GM18498 (cell line): ENCODE measurements at regions not wholly inside any gene's neighbourhood (a gene's known extent, or its start where the extent isn't known, plus 50 kb on each side); places are given as distances from the start of the nearest gene placed in this dataset.
"Not testable (repeated sequence)": the region's sequence is repeated elsewhere in the genome, so short reads cannot be mapped to it uniquely, and the experiment has no call there.

ENCODE experiments used
- ATAC-seq: cut with Tn5 transposase; IDR thresholded peaks from one replicate; pipeline ENCODE4 v1.9.1; 2021; ENCODE audit warnings: mild to moderate bottlenecking, moderate library complexity; ENCODE audit not compliant: unreplicated experiment

DNA sequence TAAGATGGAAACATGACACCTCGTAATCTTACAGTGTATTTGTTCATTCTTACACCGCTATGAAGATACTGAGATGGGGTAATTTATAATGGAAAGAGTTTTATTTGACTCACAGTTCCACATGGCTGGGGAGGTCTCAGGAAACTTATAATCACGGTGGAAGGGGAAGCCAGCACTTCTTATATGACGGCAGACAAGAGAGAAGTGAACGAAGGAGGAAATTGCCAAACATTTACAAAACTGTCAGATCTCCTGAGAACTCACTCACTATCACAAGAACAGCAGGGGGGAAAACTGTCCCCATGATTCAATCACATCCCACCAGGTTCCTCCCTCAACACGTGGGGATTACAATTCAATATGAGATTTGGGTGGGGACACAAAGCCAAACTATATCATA is 282.3 kb downstream of the HGF start:
- no peak for ATAC-seq

DNA sequence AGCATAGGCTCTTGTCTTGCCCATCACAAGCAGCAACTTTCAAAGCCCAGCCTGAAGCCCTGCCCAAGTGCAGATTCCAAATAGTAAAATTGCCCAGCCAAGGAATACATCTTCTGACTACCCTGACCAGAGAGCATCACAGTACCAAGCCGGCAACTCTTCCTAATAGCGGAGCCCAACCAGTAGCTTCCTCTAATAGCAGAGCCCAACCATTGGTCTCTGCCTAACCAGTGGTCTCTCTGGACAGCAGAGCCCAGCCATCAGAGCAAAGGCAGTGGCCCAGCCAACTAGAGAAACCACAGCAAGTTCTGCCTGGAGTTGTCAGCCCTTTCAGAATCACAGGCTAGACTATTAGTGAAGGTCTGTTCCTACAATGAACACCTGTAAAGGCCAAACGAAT is 285.6 kb downstream of the HGF start:
- ATAC-seq: no peak

DNA sequence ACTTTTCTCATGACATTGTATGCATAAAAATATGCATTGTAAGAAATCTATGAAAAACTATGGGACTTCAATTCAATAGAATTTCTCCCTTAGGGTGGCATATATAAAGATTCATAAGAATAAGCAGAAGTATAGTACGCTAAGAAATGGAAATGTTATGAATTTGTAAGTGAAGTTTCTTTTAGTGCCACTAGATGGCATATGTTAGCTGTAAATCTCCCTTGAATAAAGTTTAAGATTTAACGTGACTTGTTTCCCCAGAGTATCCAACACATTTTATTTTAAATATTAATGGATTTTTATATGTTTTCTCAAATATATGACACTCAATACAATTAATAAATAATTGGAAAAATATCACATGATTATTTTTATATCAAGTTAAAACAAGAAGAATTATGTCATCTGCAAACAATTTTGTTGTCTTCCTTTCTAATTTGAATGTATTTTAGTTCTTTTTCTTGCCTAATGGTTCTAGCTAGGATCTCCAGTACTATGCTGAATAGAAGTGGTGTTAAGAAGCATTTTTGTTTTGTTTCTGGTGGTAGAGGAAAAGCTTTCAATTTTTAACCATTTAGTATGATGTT is 287.2 kb downstream of the HGF start:
- peak; percentile 67 for ATAC-seq

DNA sequence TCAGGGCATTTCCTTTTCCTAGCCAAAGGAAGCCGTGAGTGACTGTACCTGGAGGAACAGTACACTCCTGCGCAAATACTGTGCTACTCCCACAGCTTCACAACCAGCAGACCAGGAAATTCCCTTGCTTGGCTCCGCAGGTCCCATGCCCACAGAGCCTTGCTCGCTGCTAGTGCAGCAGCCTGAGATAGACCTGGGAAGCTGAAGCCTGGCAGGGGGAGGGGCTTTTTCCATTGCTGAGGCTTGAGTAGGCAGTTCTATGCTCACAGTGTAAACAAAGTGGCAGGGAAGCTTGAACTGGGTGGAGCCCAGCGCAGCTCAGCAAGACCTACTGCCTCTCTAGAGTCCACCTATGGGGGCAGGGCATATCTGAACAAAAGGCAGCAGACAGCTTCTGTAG is 291.2 kb downstream of the HGF start:
- no peak for ATAC-seq

DNA sequence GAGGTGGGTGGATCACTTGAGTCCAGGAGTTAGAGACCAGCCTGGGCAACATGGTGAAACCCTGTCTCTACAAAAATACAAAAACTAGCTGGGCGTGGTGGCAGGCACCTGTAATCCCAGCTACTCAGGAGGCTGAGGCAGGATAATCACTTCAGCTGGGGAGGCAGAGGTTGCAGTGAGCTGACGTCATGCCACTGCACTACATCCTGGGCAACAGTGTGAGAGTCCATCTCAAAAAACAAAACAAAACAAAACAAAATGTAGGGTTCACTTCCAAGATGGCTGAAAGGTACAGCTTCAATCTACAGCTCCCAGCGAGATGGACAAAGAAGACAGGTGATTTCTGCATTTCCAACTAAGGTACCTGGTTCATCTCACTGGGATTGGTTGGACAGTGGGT is 291.6 kb downstream of the HGF start:
- ATAC-seq: not testable (repeated sequence)

DNA sequence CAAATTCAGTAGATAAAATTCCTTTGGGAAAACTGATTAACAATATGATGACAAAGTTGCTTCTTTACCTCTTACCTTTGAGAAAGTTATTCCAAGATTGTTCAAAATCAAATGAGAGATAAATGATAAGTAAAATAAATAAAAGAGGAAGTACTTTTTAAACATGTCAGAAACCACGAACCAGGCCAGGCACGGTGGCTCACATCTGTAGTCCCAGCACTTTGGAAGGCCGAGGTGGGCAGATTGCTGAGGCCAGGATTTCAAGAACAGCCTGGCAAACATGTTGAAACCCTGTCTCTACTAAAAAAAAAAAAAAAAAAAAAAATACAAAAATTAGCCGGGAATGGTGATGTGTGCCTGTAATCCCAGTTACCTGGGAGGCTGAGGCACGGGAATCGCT is 296.6 kb downstream of the HGF start:
- ATAC-seq: no peak

DNA sequence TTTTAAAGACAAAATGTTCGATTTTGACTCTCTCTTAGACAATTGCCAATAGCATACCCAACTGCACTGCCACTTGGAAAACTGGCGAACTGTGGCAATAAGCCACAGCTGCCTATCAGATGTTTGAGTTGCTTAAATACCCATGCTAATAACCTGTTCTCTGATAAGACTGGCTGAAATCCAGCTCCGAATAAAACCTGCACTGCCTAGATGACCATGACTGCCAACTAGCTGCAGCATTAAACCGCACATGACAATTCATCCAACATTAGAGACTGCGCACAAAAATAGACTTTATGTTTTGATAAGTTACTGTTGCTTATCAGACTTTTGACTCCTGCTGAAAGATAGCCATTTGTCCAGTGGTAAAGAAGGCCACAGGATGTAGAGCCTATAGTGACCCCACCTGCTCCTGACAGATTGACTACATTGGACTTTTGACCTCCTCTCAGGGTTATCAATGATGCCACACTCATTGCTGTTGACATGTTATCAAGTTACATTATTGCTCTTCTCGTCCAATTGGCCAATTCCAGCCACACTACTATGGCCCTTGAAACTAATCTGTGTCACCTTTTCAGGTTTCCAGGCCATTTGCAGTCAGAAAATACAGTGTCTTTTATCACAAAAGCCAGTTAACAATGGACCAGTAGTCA is 299.0 kb downstream of the HGF start:
- ATAC-seq: no peak

DNA sequence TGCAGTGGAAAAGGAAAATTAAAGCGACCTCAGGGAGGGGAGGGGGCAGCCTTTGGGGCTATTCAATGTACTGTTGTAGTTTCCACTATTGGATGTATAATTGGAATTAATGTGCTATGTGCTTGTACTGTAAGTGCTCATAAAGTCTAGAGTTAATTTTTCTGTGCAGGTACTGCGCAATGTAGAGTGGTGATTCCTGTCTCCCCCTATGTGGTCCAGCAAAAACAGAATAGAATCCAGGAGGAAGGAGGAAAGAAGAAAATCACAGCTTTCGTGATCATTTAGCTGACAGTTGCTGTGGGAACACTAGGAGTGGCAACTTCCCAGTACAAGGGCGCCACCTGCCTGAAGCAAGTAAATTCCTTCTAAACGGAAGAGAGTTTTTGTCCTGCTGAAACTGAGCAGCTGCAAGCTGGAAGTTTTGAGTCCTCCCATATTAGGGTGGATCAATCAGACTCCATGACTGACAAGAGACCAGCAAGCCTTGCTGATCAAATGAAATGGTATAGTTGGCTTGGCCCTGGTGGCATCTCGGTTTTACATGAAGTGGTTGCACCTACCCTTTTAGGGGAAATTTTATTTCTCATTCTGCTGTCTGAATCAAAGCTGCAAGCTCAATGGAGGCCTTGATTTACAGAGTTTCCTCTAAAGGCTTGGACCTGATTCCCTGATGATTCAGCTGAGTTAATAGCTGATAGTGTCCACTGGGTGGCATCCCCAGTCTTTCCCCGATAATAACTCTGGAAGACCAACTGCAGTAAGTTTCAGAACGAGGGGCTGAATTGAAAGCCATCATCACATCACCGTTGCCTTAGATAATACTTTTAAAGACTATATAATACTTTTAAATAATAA is 299.8 kb downstream of the HGF start:
- ATAC-seq: no peak

DNA sequence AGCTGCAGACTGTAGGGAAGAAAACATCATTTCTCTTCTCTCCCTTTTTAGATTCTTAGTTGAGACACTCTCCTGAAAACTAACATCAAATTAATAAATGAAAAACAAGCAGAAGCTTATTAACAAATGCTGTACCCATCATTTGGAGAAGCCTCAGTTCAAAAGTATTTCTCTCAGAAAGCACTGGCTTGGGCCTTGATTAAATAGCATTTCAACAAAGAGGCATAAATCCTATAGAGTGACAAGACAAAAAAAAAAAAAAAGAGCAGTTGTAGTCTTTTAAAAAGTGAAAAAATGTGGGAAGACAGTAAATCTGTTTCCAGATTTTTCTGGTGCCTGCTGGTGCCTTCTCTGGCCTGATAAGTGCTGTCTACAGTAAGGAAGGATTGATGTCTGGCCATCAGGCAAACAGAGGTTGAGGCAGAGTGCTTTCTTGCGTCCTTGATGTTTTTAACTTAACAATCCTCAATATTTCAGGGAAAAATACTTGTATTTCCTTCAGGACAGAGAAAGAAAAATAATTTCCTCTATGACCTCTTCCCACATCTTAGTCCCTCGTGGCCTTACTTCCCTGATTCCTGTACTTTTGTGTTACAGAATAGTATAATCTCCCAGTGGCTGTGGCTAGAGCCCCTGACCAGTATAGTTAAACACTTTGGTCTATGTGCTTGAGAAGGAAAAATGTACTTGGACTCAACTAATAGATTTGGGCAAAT is 300.5 kb downstream of the HGF start:
- ATAC-seq: no peak

DNA sequence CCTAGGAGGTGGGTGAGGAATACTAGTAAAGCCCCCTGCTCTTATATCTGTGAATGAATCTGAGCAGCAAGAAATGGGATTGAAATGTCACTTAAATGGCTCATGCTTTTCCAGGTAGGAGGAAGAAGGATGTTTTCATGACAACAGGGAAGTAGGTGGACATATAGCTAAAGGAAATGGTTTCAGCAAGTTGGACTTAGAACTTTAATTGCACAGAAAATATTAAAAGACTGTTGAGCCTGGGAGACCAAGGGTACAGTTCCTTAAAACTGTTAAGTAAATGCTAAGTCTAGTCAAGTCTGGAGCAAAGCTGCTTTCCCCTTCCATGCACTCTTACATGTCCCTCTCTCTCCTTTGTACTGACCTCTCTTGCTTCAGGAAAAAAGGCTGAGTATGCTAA is 301.3 kb downstream of the HGF start:
- no peak for ATAC-seq

DNA sequence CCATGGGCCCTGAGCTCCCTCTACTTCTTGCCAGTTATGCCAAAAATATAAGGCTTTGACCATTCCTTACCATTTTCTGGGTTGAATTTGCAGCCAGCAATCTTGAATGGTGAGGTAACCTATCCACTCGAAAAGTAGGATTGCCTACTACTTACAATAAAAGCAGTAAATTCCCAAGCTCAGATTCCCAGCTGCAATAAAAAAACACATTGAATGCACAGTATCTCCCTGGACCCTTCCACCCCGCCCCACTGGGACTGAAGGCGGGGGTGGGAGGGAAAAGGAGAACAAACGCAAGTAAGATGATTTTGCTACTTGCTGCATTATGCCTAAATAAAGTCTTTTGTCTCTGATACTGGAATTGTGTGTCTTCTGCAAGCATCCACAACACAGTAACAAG is 301.9 kb downstream of the HGF start:
- no peak for ATAC-seq

DNA sequence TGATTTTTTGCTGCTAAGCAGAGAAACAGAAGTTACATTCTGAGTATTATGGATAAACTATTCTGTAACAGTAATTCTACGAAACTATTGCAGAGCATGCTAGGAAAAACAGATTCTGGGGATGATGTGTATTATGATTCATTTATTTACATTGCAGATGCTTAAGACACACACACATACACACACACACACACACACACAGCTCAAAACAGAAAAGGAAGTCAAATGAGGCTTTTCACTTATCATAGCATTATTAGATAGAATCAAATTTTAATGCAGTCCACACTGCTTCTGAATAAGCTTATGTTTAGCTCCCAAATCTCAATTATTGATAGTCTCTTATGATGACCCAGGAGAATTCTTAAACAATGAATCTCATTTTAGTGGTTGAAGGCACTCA is 307.2 kb downstream of the HGF start:
- ATAC-seq: no peak

DNA sequence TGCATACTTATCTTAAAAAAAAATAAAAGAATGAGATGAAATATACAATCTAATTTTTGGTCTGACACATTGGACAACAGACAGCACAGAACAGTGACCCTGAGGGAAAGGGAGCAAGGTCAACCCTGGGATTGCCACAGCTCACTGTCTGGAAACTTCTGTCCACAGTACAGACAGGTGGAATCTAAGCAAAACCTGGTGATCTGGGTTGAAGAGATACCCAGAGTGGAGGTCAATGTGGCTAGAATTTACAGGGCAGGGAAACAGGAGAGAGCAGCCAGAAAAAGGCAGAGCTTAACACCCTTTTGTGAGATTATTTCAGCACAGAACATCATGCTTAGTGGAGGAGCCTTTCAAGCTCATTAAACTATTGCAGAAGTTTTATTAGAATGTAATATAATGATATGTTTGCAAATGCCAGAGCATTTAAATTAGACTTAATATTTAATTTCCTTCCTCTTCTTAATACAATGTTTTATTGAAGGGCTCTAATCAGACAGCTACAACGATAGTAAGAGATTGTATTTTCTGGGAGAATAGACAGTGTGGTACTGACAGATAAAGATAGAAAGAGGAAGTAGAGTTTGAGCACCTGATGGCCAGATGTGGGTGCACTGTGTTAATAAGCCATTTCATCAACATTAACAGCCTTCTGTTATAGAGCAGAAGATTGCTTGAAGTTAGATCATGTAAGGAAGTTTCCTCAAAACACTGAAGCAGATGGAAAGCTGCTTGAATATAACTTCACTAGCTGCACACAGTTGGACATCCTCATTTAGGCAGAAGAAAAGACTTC is 309.4 kb downstream of the HGF start:
- ATAC-seq: no peak

DNA sequence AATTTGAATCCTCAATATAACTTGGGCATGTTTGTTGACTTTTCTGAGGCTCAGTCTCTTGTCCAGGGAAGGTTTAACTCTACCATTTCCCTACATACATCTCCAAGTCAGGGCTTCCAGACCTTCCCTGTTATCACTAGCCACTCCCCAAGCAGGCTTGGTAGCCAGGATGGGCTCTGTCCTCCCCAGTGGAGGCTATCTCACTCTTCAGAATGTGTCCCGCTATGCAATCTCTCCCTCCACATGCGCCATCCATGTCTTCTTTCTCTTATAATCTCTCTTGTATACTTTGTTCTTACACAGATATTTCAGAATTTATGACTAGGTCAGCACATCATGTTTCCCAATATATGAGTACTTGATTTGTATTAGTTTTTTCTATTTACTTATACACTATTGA is 310.4 kb downstream of the HGF start:
- ATAC-seq: no peak

DNA sequence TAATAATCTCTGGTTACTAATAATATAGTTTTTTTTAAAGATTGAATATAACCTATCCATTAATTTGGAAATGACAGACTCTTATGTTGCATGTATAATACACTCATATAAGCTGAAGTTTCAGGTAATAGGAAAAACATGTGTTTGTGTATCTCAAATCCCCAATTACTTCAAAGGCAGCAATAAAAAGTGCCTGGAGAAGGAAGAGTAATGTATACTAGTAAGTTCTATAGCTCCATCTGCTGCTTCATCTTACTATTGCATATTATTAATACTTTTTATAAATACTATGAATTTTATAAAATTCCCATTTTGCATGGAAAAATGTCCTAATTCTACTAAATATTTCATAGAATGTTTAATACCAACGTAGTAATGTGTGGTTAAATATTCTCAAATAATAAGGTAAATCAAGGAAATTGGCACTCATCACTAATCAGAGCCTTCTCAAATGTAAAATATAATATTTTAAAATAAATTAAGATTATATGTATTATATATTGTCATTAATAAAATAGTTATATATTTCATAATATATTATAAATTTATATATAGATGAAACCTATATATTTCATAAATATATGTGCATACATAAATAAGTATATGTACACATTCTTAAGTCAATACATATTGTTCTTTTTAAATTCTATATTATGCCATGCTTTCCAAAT is 311.9 kb downstream of the HGF start:
- ATAC-seq: no peak

DNA sequence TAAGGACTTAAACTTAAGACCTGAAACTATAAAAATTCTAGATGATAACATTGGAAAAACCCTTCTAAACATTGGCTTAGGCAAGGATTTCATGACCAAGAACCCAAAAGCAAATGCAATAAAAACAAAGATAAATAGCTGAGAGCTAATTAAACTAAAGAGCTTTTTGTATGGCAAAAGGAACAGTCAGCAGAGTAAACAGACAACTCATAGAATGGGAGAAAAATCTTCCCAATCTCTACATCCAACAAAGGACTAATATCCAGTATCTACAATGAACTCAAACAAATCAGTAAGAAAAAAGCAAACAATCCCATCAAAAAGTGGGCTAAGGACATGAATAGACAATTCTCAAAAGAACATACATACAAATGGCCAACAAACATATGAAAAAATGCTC is 316.1 kb downstream of the HGF start:
- ATAC-seq: not testable (repeated sequence)

DNA sequence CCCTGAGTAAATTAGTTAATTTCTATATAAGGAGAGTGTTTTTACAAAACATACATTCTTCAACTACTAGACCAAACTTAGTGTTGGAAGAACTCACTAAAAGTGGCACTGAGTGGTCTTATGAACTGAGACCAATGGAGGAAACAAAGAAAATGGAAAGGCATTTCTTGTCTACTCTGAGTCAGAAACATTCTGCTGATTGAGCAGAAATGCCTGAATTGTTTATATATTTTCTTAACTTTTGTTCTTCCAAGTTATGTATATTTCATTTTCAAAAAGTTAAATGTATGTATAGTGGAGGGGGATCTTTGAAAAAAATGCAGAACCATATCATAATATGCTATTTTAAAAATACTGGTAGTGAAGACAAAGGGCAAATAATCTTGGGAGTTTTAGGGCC is 320.7 kb downstream of the HGF start:
- no peak for ATAC-seq

DNA sequence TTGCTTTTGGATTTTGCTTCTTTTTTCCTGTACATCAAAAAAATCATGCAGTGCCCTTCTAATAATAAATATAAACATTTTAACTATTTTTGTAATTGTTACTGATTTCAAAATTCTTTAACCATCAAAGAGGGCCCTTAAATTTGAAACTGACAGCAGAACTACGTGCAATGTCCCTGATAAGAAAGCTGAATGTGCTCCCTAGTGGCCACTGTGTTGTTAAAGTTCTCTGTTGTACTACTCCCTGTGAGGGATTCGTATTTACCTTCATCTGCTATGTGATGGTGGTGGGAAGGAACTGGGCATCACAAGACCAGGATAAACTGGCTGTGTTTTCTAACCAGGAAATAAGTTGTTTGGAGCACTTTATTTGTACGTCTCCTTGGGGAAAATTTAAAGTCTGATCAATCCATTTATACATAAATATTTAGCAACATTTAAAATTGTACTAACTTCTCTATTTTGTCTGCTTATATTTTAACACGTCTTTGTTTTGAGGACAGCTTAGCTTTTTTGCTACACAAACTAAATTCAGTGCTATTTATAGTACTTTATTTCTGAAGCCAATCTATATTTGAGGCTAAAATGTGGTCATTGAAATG is 322.4 kb downstream of the HGF start:
- ATAC-seq: no peak

DNA sequence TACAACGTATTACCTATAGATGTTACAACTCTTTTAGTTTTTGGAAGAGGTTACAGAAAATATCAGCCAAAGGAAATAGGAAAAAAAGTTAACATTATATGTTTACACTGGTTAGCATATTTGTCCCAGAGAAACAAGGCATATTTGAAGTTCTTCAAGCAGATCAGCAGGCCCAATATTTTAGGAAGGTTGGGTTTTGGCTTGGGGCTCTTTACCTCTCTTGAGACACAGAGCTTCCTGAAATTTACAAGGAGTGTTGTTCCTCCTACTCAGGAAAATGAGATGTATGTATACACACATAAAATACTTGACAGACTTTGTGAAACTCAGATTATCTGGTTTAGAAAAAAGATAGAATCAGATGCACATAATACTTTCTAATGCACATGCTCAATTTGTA is 323.6 kb downstream of the HGF start:
- ATAC-seq: no peak

DNA sequence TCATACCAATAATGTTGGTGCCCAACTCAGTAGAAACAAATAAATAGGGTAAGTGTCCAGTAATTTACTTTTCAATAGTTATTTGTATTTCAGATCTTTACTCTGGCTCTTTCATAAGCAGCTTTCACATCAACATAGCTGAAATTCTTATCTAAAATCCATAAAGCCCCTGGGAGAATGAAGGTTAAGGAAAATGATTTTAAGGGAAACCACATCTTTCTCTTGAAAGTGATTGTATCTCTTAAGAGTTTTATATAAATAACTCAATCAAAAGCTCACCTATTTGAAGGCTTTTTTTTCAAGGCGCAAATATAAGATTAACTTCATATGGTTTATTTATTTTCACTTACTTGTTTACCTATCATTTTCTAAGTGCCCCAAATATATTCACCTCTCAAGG is 324.4 kb downstream of the HGF start:
- no peak for ATAC-seq
